H1 (cell line): ENCODE measurements at regions not wholly inside any gene's neighbourhood (a gene's known extent, or its start where the extent isn't known, plus 50 kb on each side); places are given as distances from the start of the nearest gene placed in this dataset.

ENCODE experiments used
- CTCF ChIA-PET: fragments of 300-600 bp; sonication (Branson Sonifier 250); formaldehyde crosslinking; loops from one replicate; lab custom pipeline; 2021; ENCODE audit not compliant: partially characterized antibody; lab: Charles Lee
- POLR2A ChIA-PET: fragments of 300-600 bp; sonication (Branson Sonifier 250); formaldehyde crosslinking; loops from one replicate; lab custom pipeline; 2021; ENCODE audit warnings: inconsistent platforms; ENCODE audit not compliant: partially characterized antibody; lab: Charles Lee
- DNase-seq, 2 experiments: peaks; one replicate each; pipeline versions ENCODE4 v3.0.0 to v3.0.0-alpha.2; 2010 to 2022; ENCODE audit warnings: low spot score in 2 of 2, low read depth in 1 of 2, mixed read lengths in 1 of 2
- FAIRE-seq: peaks from 2 replicates; lab custom pipeline; 2011; peaks lifted over from hg19 to GRCh38; lab: Jason Lieb, UNC
- H2AFZ ChIP-seq: 2 replicates; pipeline ENCODE4 v1.8.1; 2012; ENCODE audit warnings: low read length, inconsistent platforms
- H2AK5ac ChIP-seq: 2 replicates; pipeline ENCODE4 v1.6.1; 2013; ENCODE audit warnings: low read depth, low read length
- H2BK120ac ChIP-seq: replicated peaks from 2 replicates; pipeline ENCODE3; 2013; ENCODE audit warnings: low read depth, low read length, inconsistent platforms
- H2BK12ac ChIP-seq: 2 replicates; pipeline ENCODE4 v1.6.1; 2013; ENCODE audit warnings: low read depth, low read length
- H2BK15ac ChIP-seq: 2 replicates; pipeline ENCODE4 v1.6.1; 2013; ENCODE audit warnings: low read length
- H2BK20ac ChIP-seq: 2 replicates; pipeline ENCODE4 v1.6.1; 2013; ENCODE audit warnings: low read length
- H2BK5ac ChIP-seq: 2 replicates; pipeline ENCODE4 v1.6.1; 2013; ENCODE audit warnings: low read depth, low read length
- H3K14ac ChIP-seq: 2 replicates; pipeline ENCODE4 v1.6.1; 2013; ENCODE audit warnings: inconsistent platforms; ENCODE audit not compliant: insufficient read length
- H3K18ac ChIP-seq: 2 replicates; pipeline ENCODE4 v1.6.1; 2013; ENCODE audit warnings: low read length; ENCODE audit errors: extremely low read depth
- H3K23ac ChIP-seq: 2 replicates; pipeline ENCODE4 v1.6.1; 2013; ENCODE audit warnings: inconsistent platforms; ENCODE audit not compliant: insufficient read length
- H3K23me2 ChIP-seq: 2 replicates; pipeline ENCODE4 v1.6.1; 2013; ENCODE audit warnings: low read depth, low read length
- H3K27ac ChIP-seq: 2 replicates; pipeline ENCODE4 v1.6.1; 2011; ENCODE audit warnings: low read depth, low read length, inconsistent platforms
- H3K27me3 ChIP-seq, 4 experiments: replicated peaks in 1 of 4; 1 replicate in 1 of 4; 2 replicates in 3 of 4; pipeline versions ENCODE4 v1.6.1 to v1.8.1; 2011 to 2013; ENCODE audit warnings: low read length in 3 of 4, mild to moderate bottlenecking in 3 of 4, inconsistent platforms in 2 of 4, mixed read lengths in 2 of 4, moderate library complexity in 1 of 4; ENCODE audit not compliant: control insufficient read depth in 3 of 4, insufficient read depth in 3 of 4; ENCODE audit errors: extremely low read depth in 1 of 4
- H3K36me3 ChIP-seq, 4 experiments: 2 replicates each; pipeline versions ENCODE4 v1.6.1 to v1.8.1; 2011 to 2013; ENCODE audit warnings: mild to moderate bottlenecking in 4 of 4, low read length in 3 of 4, moderate library complexity in 2 of 4, control low read depth in 1 of 4, inconsistent platforms in 1 of 4; ENCODE audit not compliant: insufficient read depth in 4 of 4, control insufficient read depth in 2 of 4
- H3K4ac ChIP-seq: replicated peaks from 2 replicates; pipeline ENCODE3; 2013; ENCODE audit warnings: low read length, low read depth, mixed read lengths, inconsistent platforms; ENCODE audit not compliant: insufficient read length
- H3K4me1 ChIP-seq, 4 experiments: replicated peaks in 1 of 4; 1 replicate in 1 of 4; 2 replicates in 3 of 4; pipeline versions ENCODE4 v1.6.1 to v1.8.1; 2011 to 2013; ENCODE audit warnings: low read length in 3 of 4, inconsistent platforms in 2 of 4, mixed read lengths in 1 of 4; ENCODE audit not compliant: insufficient read depth in 4 of 4, control insufficient read depth in 3 of 4
- H3K4me2 ChIP-seq, 2 experiments: 2 replicates each; pipeline versions ENCODE4 v1.6.1 to v1.8.1; 2011 to 2013; ENCODE audit warnings: low read depth in 2 of 2, low read length in 2 of 2, control low read depth in 1 of 2, inconsistent platforms in 1 of 2, mild to moderate bottlenecking in 1 of 2; ENCODE audit not compliant: insufficient read depth in 1 of 2
- H3K4me3 ChIP-seq, 4 experiments: fragments of 200-600, 300-600 bp in 1 of 4; sonication (generic), shearing (Covaris generic), sonication (Bioruptor Twin) in 1 of 4; 2 replicates each; pipeline versions ENCODE4 v1.5.1 to v1.8.1; 2011 to 2016; ENCODE audit warnings: low read length in 4 of 4, low read depth in 3 of 4, control low read depth in 2 of 4, inconsistent platforms in 2 of 4, mild to moderate bottlenecking in 2 of 4, mixed read lengths in 1 of 4, moderate library complexity in 1 of 4; ENCODE audit not compliant: insufficient read depth in 2 of 4; ENCODE audit errors: extremely low read depth in 1 of 4
- H3K56ac ChIP-seq: replicated peaks from 2 replicates; pipeline ENCODE3; 2013; ENCODE audit warnings: low read depth, mild to moderate bottlenecking, mixed read lengths, low read length, inconsistent platforms; ENCODE audit not compliant: insufficient read length
- H3K79me1 ChIP-seq: 2 replicates; pipeline ENCODE4 v1.6.1; 2013; ENCODE audit warnings: low read depth, low read length, control low read depth
- H3K79me2 ChIP-seq, 2 experiments: 2 replicates each; pipeline versions ENCODE4 v1.6.1 to v1.8.1; 2012 to 2013; ENCODE audit warnings: low read length in 2 of 2, mild to moderate bottlenecking in 2 of 2, inconsistent platforms in 1 of 2; ENCODE audit not compliant: insufficient read depth in 2 of 2, control insufficient read depth in 1 of 2
- H3K9ac ChIP-seq, 4 experiments: replicated peaks in 1 of 4; 1 replicate in 1 of 4; 2 replicates in 3 of 4; pipeline versions ENCODE4 v1.6.1 to v1.8.1; 2011 to 2013; ENCODE audit warnings: low read depth in 3 of 4, low read length in 3 of 4, control low read depth in 2 of 4, mild to moderate bottlenecking in 2 of 4, moderate library complexity in 2 of 4, inconsistent platforms in 1 of 4; ENCODE audit errors: extremely low read depth in 1 of 4
- H3K9me3 ChIP-seq, 2 experiments: 2 replicates each; pipeline versions ENCODE4 v1.6.1 to v1.8.1; 2012 to 2013; ENCODE audit warnings: mild to moderate bottlenecking in 2 of 2, moderate library complexity in 2 of 2, control low read depth in 1 of 2, inconsistent platforms in 1 of 2, low read depth in 1 of 2, low read length in 1 of 2, mixed read lengths in 1 of 2; ENCODE audit not compliant: insufficient read depth in 2 of 2
- H4K20me1 ChIP-seq, 2 experiments: replicated peaks in 1 of 2; 2 replicates each; pipeline versions ENCODE3 to v1.8.1; 2011 to 2013; ENCODE audit warnings: inconsistent platforms in 2 of 2, low read length in 2 of 2, mild to moderate bottlenecking in 1 of 2; ENCODE audit not compliant: insufficient read depth in 2 of 2, control insufficient read depth in 1 of 2
- H4K5ac ChIP-seq: 2 replicates; pipeline ENCODE4 v1.6.1; 2013; ENCODE audit warnings: low read length, low read depth, mixed read lengths, inconsistent platforms; ENCODE audit not compliant: insufficient read length
- H4K8ac ChIP-seq: 2 replicates; pipeline ENCODE4 v1.8.0; 2013; ENCODE audit warnings: mild to moderate bottlenecking, moderate library complexity, low read length, inconsistent platforms; ENCODE audit not compliant: insufficient read depth; ENCODE audit errors: extremely low read depth
- H4K91ac ChIP-seq: replicated peaks from 2 replicates; pipeline ENCODE3; 2013; ENCODE audit warnings: low read length, mixed read lengths, inconsistent platforms; ENCODE audit not compliant: insufficient read length
- BCL11A ChIP-seq, 2 experiments: IDR thresholded peaks; one replicate each; pipeline ENCODE4 v1.6.1; 2011; ENCODE audit warnings: low read depth in 2 of 2, low read length in 2 of 2, mild to moderate bottlenecking in 2 of 2
- CREB1 ChIP-seq: IDR thresholded peaks from 2 replicates; pipeline ENCODE4 v1.6.1; 2012; ENCODE audit warnings: inconsistent platforms
- CTBP2 ChIP-seq: IDR thresholded peaks from 2 replicates; pipeline ENCODE4 v1.7.0; 2011; ENCODE audit warnings: borderline replicate concordance, mild to moderate bottlenecking, moderate library complexity, mixed read lengths, low read length; ENCODE audit not compliant: insufficient read depth, insufficient read length
- JUN ChIP-seq: IDR thresholded peaks from 2 replicates; pipeline ENCODE4 v1.6.1; 2011; ENCODE audit warnings: low read depth, mild to moderate bottlenecking, improper control_type of control experiment, low read length
- KDM5A ChIP-seq: fragments of 200-600 bp; IDR thresholded peaks from 2 replicates; pipeline ENCODE4 v1.7.1; 2012; ENCODE audit warnings: mild to moderate bottlenecking, low read length, inconsistent platforms, mixed read lengths
- NANOG ChIP-seq: IDR thresholded peaks from 2 replicates; pipeline ENCODE4 v1.6.1; 2011; ENCODE audit warnings: low read length, low read depth, mild to moderate bottlenecking, inconsistent platforms; ENCODE audit not compliant: insufficient read depth, poor library complexity, severe bottlenecking
- POU5F1 ChIP-seq: IDR thresholded peaks from 2 replicates; pipeline ENCODE4 v1.6.1; 2011; ENCODE audit warnings: low read depth, mild to moderate bottlenecking, low read length, moderate library complexity
- RBBP5 ChIP-seq: IDR thresholded peaks from 2 replicates; pipeline ENCODE4 v1.7.1; 2012; ENCODE audit warnings: low read depth, mild to moderate bottlenecking, inconsistent platforms, low read length, moderate library complexity, borderline replicate concordance
- RFX5 ChIP-seq: IDR thresholded peaks from 2 replicates; pipeline ENCODE4 v1.6.1; 2011; ENCODE audit warnings: low read depth, low read length, improper control_type of control experiment, borderline replicate concordance
- RXRA ChIP-seq: IDR thresholded peaks from 2 replicates; pipeline ENCODE4 v1.6.1; 2011; ENCODE audit warnings: low read depth, mild to moderate bottlenecking, low read length, moderate library complexity; ENCODE audit not compliant: insufficient read depth
- SUZ12 ChIP-seq: fragments of 200-600 bp; sonication (generic); IDR thresholded peaks from 2 replicates; pipeline ENCODE4 v1.6.1; 2012; ENCODE audit warnings: mild to moderate bottlenecking, inconsistent platforms, low read length, moderate library complexity, mixed read lengths
- WGBS, 2 experiments: shearing (Covaris generic) in 1 of 2; methylation state at CpG; one replicate each; pipeline versions ENCODE4 v1.1.6 to v1.1.7; 2013 to 2015; ENCODE audit warnings: low lambda C conversion rate in 2 of 2, mixed read lengths in 2 of 2, inconsistent platforms in 1 of 2, low coverage in 1 of 2, missing lambda C conversion rate in 1 of 2; ENCODE audit not compliant: insufficient replicate concordance in 2 of 2, insufficient coverage in 1 of 2, insufficient read length in 1 of 2; ENCODE audit errors: extremely low coverage in 1 of 2, missing lambda C conversion rate in 1 of 2; 5-methylcytosine and 5-hydroxymethylcytosine counted together
- TF ChIP-seq, protein P1 (sequence below), 3 experiments: IDR thresholded peaks; 1 replicate in 2 of 3; 2 replicates in 1 of 3; pipeline versions ENCODE4 v1.5.1 to v1.6.1; 2011; ENCODE audit warnings: low read length in 3 of 3, mild to moderate bottlenecking in 3 of 3, inconsistent platforms in 2 of 3, low read depth in 1 of 3, moderate library complexity in 1 of 3; ENCODE audit not compliant: insufficient read depth in 1 of 3; ENCODE audit errors: control extremely low read depth in 1 of 3

DNA sequence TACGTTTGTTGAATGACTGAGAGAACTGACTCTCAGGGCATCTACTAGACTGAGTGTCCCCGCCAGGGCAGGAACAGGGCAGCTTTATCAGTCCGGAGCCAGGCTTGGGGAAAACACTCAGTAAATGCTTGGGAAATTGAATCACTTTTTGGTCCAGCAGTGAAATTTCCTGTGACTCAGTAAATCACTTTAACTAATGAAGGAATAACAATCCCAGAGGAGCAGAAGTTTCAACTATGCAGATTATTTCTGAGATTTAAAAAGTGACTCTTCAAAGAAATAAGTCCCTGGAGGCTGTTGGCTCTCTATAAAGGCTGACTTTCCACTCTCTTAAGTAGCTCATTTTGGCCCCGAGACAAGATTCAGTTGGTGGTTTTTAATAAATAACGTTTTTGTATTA lies 101.8 kb downstream of the FOXL1 start:
- no peak overlapping the region for H3K14ac ChIP-seq
- no peak for TF ChIP-seq RBBP5
- TF ChIP-seq KDM5A: no peak
- TF ChIP-seq NANOG: no peak
- no peak for TF ChIP-seq SUZ12
- no peak for TF ChIP-seq POU5F1
- TF ChIP-seq, protein P1, sequence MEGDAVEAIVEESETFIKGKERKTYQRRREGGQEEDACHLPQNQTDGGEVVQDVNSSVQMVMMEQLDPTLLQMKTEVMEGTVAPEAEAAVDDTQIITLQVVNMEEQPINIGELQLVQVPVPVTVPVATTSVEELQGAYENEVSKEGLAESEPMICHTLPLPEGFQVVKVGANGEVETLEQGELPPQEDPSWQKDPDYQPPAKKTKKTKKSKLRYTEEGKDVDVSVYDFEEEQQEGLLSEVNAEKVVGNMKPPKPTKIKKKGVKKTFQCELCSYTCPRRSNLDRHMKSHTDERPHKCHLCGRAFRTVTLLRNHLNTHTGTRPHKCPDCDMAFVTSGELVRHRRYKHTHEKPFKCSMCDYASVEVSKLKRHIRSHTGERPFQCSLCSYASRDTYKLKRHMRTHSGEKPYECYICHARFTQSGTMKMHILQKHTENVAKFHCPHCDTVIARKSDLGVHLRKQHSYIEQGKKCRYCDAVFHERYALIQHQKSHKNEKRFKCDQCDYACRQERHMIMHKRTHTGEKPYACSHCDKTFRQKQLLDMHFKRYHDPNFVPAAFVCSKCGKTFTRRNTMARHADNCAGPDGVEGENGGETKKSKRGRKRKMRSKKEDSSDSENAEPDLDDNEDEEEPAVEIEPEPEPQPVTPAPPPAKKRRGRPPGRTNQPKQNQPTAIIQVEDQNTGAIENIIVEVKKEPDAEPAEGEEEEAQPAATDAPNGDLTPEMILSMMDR (IDR thresholded peaks at IDR 0.05; ENCODE audit: control extremely low read depth in 1 of 3, insufficient read depth in 1 of 3, low read depth in 1 of 3, low read length in 3 of 3): no peak
- no peak for TF ChIP-seq RXRA
- no peak for TF ChIP-seq JUN
- TF ChIP-seq RFX5: no peak
- no peak for TF ChIP-seq CREB1
- no peak for TF ChIP-seq CTBP2
- TF ChIP-seq BCL11A (IDR thresholded peaks at IDR 0.05; ENCODE audit: low read depth in 2 of 2, low read length in 2 of 2): no peak
- TF ChIP-seq, all 59 proteins: peak for 0
- Histone ChIP-seq H2BK5ac (no peak overlapping the region), H3K9ac (no peak overlapping the region), H2AFZ (no peak overlapping the region), H3K23me2 (no peaks in the 10 kb centered on the region), H2BK20ac (no peak overlapping the region), H2BK12ac (no peak overlapping the region), H3K27ac (no peak overlapping the region), H3K27me3 (no peaks in the 10 kb centered on the region), H3K36me3 (no peaks in the 10 kb centered on the region), H3K4ac (no peak overlapping the region), H2BK120ac (no peak overlapping the region), H4K8ac (no peak overlapping the region), H3K4me1 (no peaks in the 10 kb centered on the region; a peak in 1 of 7 replicates), H2BK15ac (no peak overlapping the region), H3K23ac (no peak overlapping the region), H3K18ac (no peak overlapping the region), H3K9me3 (no peaks in the 10 kb centered on the region), H3K4me2 (no peak overlapping the region), H3K4me3 (no peak overlapping the region), H4K20me1 (no peaks in the 10 kb centered on the region), H4K91ac (no peak overlapping the region), H4K5ac (no peak overlapping the region), H2AK5ac (no peak overlapping the region), H3K79me1 (no peaks in the 10 kb centered on the region), H3K56ac (no peak overlapping the region), H3K79me2 (no peaks in the 10 kb centered on the region)
- ChIA-PET POLR2A (no interaction called here), CTCF (interaction anchor here (1.0 kb wide), 1 partner anchor 81 kb away, joined by 4 read pairs; no protein-coding TSS in a partner anchor)
- WGBS, 2 experiments: 85% methylated on average over 5 of the region's 5 CpGs; no CpG with 5 or more reads in 1 of the 2 experiments
- no peak for DNase-seq
- FAIRE-seq: no peak
